Astrocyte (in vitro differentiated cells and primary cell): ENCODE measurements at regions not wholly inside any gene's neighbourhood (a gene's known extent, or its start where the extent isn't known, plus 50 kb on each side); places are given as distances from the start of the nearest gene placed in this dataset.
"Not testable (repeated sequence)": the region's sequence is repeated elsewhere in the genome, so short reads cannot be mapped to it uniquely, and the experiment has no call there.

Experiments
- DNase-seq: peaks from one replicate; pipeline ENCODE4 v3.0.0-alpha.2; 2010; ENCODE audit warnings: low read depth
- FAIRE-seq: peaks from 2 replicates; lab custom pipeline; 2011; peaks lifted over from hg19 to GRCh38; lab: Jason Lieb, UNC
- H2AFZ ChIP-seq: 2 replicates; pipeline ENCODE4 v1.6.0; 2012; ENCODE audit warnings: low read depth, low read length, inconsistent platforms
- H3K27ac ChIP-seq: 2 replicates; pipeline ENCODE4 v1.5.1; 2011; ENCODE audit warnings: low read depth, low read length, inconsistent platforms
- H3K27me3 ChIP-seq: 2 replicates; pipeline ENCODE4 v1.6.0; 2011; ENCODE audit warnings: low read length, inconsistent platforms; ENCODE audit not compliant: insufficient read depth
- H3K36me3 ChIP-seq: 2 replicates; pipeline ENCODE4 v1.5.1; 2011; ENCODE audit warnings: low read length, inconsistent platforms; ENCODE audit not compliant: insufficient read depth
- H3K4me1 ChIP-seq: 2 replicates; pipeline ENCODE4 v1.5.1; 2011; ENCODE audit warnings: low read length, inconsistent platforms; ENCODE audit not compliant: insufficient read depth
- H3K4me2 ChIP-seq: 2 replicates; pipeline ENCODE4 v1.6.0; 2012; ENCODE audit warnings: low read length, inconsistent platforms
- H3K4me3 ChIP-seq: 2 replicates; pipeline ENCODE4 v1.5.1; 2011; ENCODE audit warnings: low read depth, mild to moderate bottlenecking, low read length, inconsistent platforms; ENCODE audit not compliant: insufficient read depth
- H3K79me2 ChIP-seq: 2 replicates; pipeline ENCODE4 v1.6.0; 2012; ENCODE audit warnings: mild to moderate bottlenecking, low read length, inconsistent platforms; ENCODE audit not compliant: insufficient read depth
- H3K9ac ChIP-seq: 2 replicates; pipeline ENCODE4 v1.6.0; 2012; ENCODE audit warnings: mild to moderate bottlenecking, low read length, inconsistent platforms
- H3K9me3 ChIP-seq: 2 replicates; pipeline ENCODE4 v1.5.1; 2012; ENCODE audit warnings: low read depth, mild to moderate bottlenecking, low read length, inconsistent platforms; ENCODE audit not compliant: insufficient read depth
- H4K20me1 ChIP-seq: 2 replicates; pipeline ENCODE4 v1.6.0; 2012; ENCODE audit warnings: low read length, inconsistent platforms; ENCODE audit not compliant: insufficient read depth
- H3K27ac Mint-ChIP-seq: one replicate; pipeline ENCODE4 v1.8.0; 2021; ENCODE audit warnings: mild to moderate bottlenecking, mixed read lengths; ENCODE audit not compliant: unreplicated experiment
- H3K27me3 Mint-ChIP-seq: one replicate; pipeline ENCODE4 v1.8.0; 2021; ENCODE audit warnings: low read depth, mixed read lengths; ENCODE audit not compliant: unreplicated experiment
- H3K36me3 Mint-ChIP-seq: one replicate; pipeline ENCODE4 v1.8.0; 2021; ENCODE audit warnings: low read depth, mixed read lengths; ENCODE audit not compliant: unreplicated experiment
- H3K4me1 Mint-ChIP-seq: one replicate; pipeline ENCODE4 v1.8.0; 2021; ENCODE audit warnings: low read depth, mixed read lengths; ENCODE audit not compliant: unreplicated experiment
- H3K4me3 Mint-ChIP-seq: one replicate; pipeline ENCODE4 v1.8.0; 2021; ENCODE audit warnings: mild to moderate bottlenecking, moderate library complexity, mixed read lengths; ENCODE audit not compliant: unreplicated experiment
- H3K9me3 Mint-ChIP-seq: one replicate; pipeline ENCODE4 v1.8.0; 2021; ENCODE audit warnings: mild to moderate bottlenecking, mixed read lengths; ENCODE audit not compliant: unreplicated experiment
- EZH2 ChIP-seq: IDR thresholded peaks from 2 replicates; pipeline ENCODE4 v1.6.1; 2012; ENCODE audit warnings: mild to moderate bottlenecking, low read length, inconsistent platforms; ENCODE audit not compliant: insufficient read depth
- TF ChIP-seq, protein P1 (sequence below): IDR thresholded peaks from 2 replicates; pipeline ENCODE4 v1.5.1; 2011; ENCODE audit warnings: low read depth, mild to moderate bottlenecking, inconsistent platforms, low read length, moderate library complexity; ENCODE audit not compliant: insufficient read depth

DNA sequence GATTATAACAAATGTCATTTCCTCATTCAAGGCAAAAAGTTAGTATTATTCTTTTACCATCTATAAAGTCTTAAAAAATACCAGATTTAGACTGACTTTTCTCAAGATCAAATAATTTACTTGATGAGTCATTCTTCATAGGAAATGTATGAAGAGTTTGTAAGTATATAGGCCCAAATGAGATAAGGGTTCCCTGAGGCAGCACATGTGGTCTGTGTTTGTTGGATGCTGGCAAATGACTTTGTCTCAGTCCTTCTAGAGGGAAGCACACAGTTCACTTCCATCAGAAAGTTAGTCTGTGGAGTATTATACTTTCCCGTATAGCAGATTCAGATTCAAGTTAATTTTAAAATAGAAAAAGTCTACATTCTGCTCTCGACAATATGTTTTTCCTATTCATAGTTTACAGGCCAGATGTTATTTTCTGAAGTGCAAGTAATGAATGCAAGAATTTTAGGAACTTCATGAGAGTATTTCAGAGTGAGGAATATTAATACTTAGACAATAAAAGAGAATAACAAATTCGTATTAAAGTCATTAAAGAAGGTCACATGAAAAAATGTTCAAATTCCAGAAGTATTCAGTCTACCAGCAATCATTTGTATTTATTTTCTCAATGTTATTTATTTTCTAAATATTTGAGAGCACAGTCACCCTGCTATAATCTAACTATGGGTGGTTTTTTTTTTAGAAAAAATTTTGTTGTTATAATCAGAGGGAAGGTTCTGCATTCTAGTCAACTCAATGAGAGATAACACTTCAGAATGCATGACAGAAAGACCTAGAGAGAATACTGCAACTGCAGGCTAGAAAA, 601.8 kb upstream of the ZFP42 start:
- Histone ChIP-seq H3K27me3 (no peaks in the 10 kb centered on the region), H3K9ac (no peak overlapping the region), H3K79me2 (no peaks in the 10 kb centered on the region), H2AFZ (no peak overlapping the region), H3K4me1 (no peaks in the 10 kb centered on the region), H3K4me2 (no peak overlapping the region), H3K27ac (no peak overlapping the region), H3K36me3 (no peaks in the 10 kb centered on the region), H4K20me1 (no peaks in the 10 kb centered on the region), H3K9me3 (no peaks in the 10 kb centered on the region), H3K4me3 (no peak overlapping the region)
- DNase-seq (no peak), FAIRE-seq (peak; percentile 5)
- TF ChIP-seq EZH2 = no peak
- TF ChIP-seq, protein P1, sequence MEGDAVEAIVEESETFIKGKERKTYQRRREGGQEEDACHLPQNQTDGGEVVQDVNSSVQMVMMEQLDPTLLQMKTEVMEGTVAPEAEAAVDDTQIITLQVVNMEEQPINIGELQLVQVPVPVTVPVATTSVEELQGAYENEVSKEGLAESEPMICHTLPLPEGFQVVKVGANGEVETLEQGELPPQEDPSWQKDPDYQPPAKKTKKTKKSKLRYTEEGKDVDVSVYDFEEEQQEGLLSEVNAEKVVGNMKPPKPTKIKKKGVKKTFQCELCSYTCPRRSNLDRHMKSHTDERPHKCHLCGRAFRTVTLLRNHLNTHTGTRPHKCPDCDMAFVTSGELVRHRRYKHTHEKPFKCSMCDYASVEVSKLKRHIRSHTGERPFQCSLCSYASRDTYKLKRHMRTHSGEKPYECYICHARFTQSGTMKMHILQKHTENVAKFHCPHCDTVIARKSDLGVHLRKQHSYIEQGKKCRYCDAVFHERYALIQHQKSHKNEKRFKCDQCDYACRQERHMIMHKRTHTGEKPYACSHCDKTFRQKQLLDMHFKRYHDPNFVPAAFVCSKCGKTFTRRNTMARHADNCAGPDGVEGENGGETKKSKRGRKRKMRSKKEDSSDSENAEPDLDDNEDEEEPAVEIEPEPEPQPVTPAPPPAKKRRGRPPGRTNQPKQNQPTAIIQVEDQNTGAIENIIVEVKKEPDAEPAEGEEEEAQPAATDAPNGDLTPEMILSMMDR = no peak
- Mint-ChIP-seq H3K4me3 (no peak overlapping the region), H3K4me1 (no peaks in the 10 kb centered on the region), H3K36me3 (no peaks in the 10 kb centered on the region), H3K27me3 (no peaks in the 10 kb centered on the region), H3K27ac (no peak overlapping the region), H3K9me3 (no peaks in the 10 kb centered on the region)

DNA sequence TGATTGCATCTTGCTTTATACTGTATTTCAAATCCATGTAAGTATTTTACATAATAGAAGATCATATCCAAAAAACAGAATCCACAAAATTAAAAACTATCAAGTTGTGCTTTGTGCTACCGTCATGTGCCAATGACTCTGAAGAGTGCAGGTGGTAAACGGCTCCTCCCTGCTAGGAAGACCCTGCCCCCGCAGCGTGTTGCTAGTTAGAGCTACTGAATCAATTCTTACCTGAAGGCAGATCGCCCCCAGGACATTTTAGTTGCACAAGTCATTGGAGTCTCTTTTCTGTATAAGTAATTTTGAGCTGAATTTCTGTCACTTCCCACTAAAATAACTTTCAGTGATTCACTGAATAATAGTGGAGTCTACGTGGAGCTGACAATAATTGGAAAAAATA, 599.5 kb upstream of the ZFP42 start:
- H3K27me3 Mint-ChIP-seq = no peaks in the 10 kb centered on the region
- Histone ChIP-seq H3K27me3 (no peaks in the 10 kb centered on the region), H2AFZ (no peak overlapping the region), H3K4me1 (no peaks in the 10 kb centered on the region), H3K9me3 (no peaks in the 10 kb centered on the region), H3K4me2 (no peak overlapping the region), H3K4me3 (no peak overlapping the region), H3K27ac (no peak overlapping the region), H4K20me1 (no peaks in the 10 kb centered on the region), H3K79me2 (no peaks in the 10 kb centered on the region), H3K9ac (no peak overlapping the region), H3K36me3 (no peaks in the 10 kb centered on the region)
- no peaks in the 10 kb centered on the region for H3K36me3 Mint-ChIP-seq
- no peaks in the 10 kb centered on the region for H3K9me3 Mint-ChIP-seq
- H3K4me3 Mint-ChIP-seq = no peak overlapping the region
- TF ChIP-seq, protein P1 = no peak
- TF ChIP-seq EZH2 = no peak
- no peak for DNase-seq
- H3K4me1 Mint-ChIP-seq = no peaks in the 10 kb centered on the region
- FAIRE-seq = no peak
- no peak overlapping the region for H3K27ac Mint-ChIP-seq

DNA sequence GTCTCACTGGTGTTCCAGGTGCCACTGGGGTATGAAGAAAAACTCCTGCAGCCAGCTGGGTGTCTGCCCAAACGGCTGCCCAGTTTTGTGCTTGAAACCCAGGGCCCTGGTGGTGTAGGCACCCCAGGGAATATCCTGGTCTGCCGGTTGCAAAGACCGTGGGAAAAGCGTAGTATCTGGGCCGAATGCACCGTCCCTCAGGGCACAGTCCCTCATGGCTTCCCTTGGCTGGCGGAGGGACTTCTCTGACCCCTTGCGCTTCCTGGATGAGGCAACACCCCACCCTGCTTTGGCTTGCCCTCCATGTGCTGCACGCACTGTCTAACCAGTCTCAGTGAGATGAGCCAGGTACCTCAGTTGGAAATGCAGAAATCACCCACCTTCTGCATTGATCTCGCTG, 587.1 kb upstream of the ZFP42 start:
- H3K9me3 Mint-ChIP-seq = peaks cover 26% of the 10 kb centered on the region
- not testable (repeated sequence) for H3K36me3 Mint-ChIP-seq, H3K4me1 Mint-ChIP-seq, H3K9ac ChIP-seq, H3K4me3 ChIP-seq, H3K79me2 ChIP-seq, H3K27ac ChIP-seq, H4K20me1 ChIP-seq, H3K36me3 ChIP-seq, H3K27me3 Mint-ChIP-seq, H3K27ac Mint-ChIP-seq, H3K4me1 ChIP-seq, FAIRE-seq, H2AFZ ChIP-seq, H3K9me3 ChIP-seq, H3K4me2 ChIP-seq, H3K27me3 ChIP-seq, DNase-seq, H3K4me3 Mint-ChIP-seq
